HEK293T (cell line): ENCODE measurements at regions not wholly inside any gene's neighbourhood (a gene's known extent, or its start where the extent isn't known, plus 50 kb on each side); places are given as distances from the start of the nearest gene placed in this dataset.

ENCODE experiments used
- CTBP1 ChIP-seq: fragments of 450-650 bp; IDR thresholded peaks from 2 replicates; pipeline ENCODE4 v1.6.1; 2016; ENCODE audit warnings: borderline replicate concordance
- FOXK2 ChIP-seq: fragments of 450-650 bp; IDR thresholded peaks from 2 replicates; pipeline ENCODE4 v1.6.1; 2016; ENCODE audit warnings: mild to moderate bottlenecking
- FOXM1 ChIP-seq: fragments of 450-650 bp; IDR thresholded peaks from 2 replicates; pipeline ENCODE4 v1.6.1; 2017; ENCODE audit warnings: mild to moderate bottlenecking, borderline replicate concordance
- HDGF ChIP-seq: fragments of 450-650 bp; IDR thresholded peaks from 2 replicates; pipeline ENCODE4 v1.6.1; 2017; ENCODE audit warnings: antibody characterized with exemption, borderline replicate concordance
- SP1 ChIP-seq: fragments of 450-650 bp; IDR thresholded peaks from 2 replicates; pipeline ENCODE4 v1.6.1; 2017
- TF ChIP-seq, protein P1 (sequence below): fragments of 450-650 bp; IDR thresholded peaks from 2 replicates; pipeline ENCODE4 v1.6.1; 2016

DNA sequence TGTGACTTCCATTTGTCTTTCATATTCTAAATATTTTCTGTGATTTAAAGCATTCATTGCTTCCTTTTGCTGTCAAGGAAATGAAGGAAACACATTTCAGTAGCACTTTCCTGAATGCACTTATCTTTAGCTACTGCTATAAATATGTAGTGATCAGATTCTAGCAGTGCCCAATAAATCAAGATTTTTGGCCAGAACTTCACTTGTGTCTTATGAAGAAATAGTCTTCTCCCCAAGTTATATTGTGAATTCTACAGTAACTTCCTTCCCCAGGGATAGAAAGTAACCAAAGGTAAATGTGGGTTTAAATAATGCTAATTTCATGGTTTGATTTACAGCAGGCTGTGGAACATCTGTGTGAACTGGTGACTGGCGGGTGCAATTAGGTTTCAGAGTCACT lies 77.9 kb downstream of the DMRT2 start:
- TF ChIP-seq SP1 (no peak), HDGF (no peak), FOXM1 (no peak), FOXK2 (no peak), CTBP1 (no peak)
- TF ChIP-seq, protein P1, sequence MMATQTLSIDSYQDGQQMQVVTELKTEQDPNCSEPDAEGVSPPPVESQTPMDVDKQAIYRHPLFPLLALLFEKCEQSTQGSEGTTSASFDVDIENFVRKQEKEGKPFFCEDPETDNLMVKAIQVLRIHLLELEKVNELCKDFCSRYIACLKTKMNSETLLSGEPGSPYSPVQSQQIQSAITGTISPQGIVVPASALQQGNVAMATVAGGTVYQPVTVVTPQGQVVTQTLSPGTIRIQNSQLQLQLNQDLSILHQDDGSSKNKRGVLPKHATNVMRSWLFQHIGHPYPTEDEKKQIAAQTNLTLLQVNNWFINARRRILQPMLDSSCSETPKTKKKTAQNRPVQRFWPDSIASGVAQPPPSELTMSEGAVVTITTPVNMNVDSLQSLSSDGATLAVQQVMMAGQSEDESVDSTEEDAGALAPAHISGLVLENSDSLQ, result no peak
